ENCODE measurements at regions not wholly inside any gene's neighbourhood (a gene's known extent, or its start where the extent isn't known, plus 50 kb on each side); places are given as distances from the start of the nearest gene placed in this dataset.
"Not testable (repeated sequence)": the region's sequence is repeated elsewhere in the genome, so short reads cannot be mapped to it uniquely, and the experiment has no call there.

- H3K4me3 ChIP-seq (ENCODE audit: low read length in 2 of 2) = no peak overlapping the region
- no peaks in the 10 kb centered on the region for H3K9me3 ChIP-seq (ENCODE audit: control insufficient read depth in 2 of 2, insufficient read depth in 1 of 2, low read length in 1 of 2)
- peak in 2 of 9 donors; percentile 20 to 37 for DNase-seq (ENCODE audit: low read depth in 6 of 9, low spot score in 9 of 9)
- peaks cover 0 to 19% of the 10 kb centered on the region in 2 donors for H3K4me1 ChIP-seq (ENCODE audit: control insufficient read depth in 2 of 2, insufficient read depth in 2 of 2, low read length in 2 of 2)
- peak overlapping the region in 1 of 2 donors; percentile 15 for H3K27ac ChIP-seq (ENCODE audit: low read depth in 1 of 2, low read length in 1 of 2)
- WGBS = 96% methylated on average over 8 of the region's 8 CpGs
- H3K27me3 ChIP-seq (ENCODE audit: control insufficient read depth in 2 of 2, insufficient read depth in 1 of 2, low read length in 1 of 2) = no peaks in the 10 kb centered on the region
- H3K36me3 ChIP-seq (ENCODE audit: control insufficient read depth in 2 of 2, insufficient read depth in 2 of 2, low read length in 1 of 2) = no peaks in the 10 kb centered on the region
Measured at GRCh38 chr11:86174101-86175046, 70.2 kb upstream of the EED start.

GRCh38 chr11:86172894-86173293, 71.7 kb upstream of the EED start:
- no peaks in the 10 kb centered on the region for H3K27me3 ChIP-seq (ENCODE audit: control insufficient read depth in 2 of 2, insufficient read depth in 1 of 2, low read length in 1 of 2)
- H3K27ac ChIP-seq (ENCODE audit: low read depth in 1 of 2, low read length in 1 of 2) = no peak overlapping the region
- DNase-seq (ENCODE audit: low read depth in 6 of 9, low spot score in 9 of 9) = peak in 1 of 9 donors; percentile 33
- H3K36me3 ChIP-seq (ENCODE audit: control insufficient read depth in 2 of 2, insufficient read depth in 2 of 2, low read length in 1 of 2) = no peaks in the 10 kb centered on the region
- H3K4me1 ChIP-seq (ENCODE audit: control insufficient read depth in 2 of 2, insufficient read depth in 2 of 2, low read length in 2 of 2) = peaks cover 0 to 19% of the 10 kb centered on the region in 2 donors
- H3K4me3 ChIP-seq (ENCODE audit: low read length in 2 of 2) = no peak overlapping the region
- 74% methylated on average over 1 of the region's 1 CpG for WGBS
- H3K9me3 ChIP-seq (ENCODE audit: control insufficient read depth in 2 of 2, insufficient read depth in 1 of 2, low read length in 1 of 2) = no peaks in the 10 kb centered on the region

GRCh38 chr11:86171627-86172026, 72.9 kb upstream of the EED start:
- no peaks in the 10 kb centered on the region for H3K36me3 ChIP-seq (ENCODE audit: control insufficient read depth in 2 of 2, insufficient read depth in 2 of 2, low read length in 1 of 2)
- H3K27ac ChIP-seq (ENCODE audit: low read depth in 1 of 2, low read length in 1 of 2) = no peak overlapping the region
- DNase-seq (ENCODE audit: low read depth in 6 of 9, low spot score in 9 of 9) = no peak
- WGBS = 95% methylated on average over 4 of the region's 4 CpGs
- no peak overlapping the region for H3K4me3 ChIP-seq (ENCODE audit: low read length in 2 of 2)
- no peaks in the 10 kb centered on the region for H3K27me3 ChIP-seq (ENCODE audit: control insufficient read depth in 2 of 2, insufficient read depth in 1 of 2, low read length in 1 of 2)
- peaks cover 0 to 19% of the 10 kb centered on the region in 2 donors for H3K4me1 ChIP-seq (ENCODE audit: control insufficient read depth in 2 of 2, insufficient read depth in 2 of 2, low read length in 2 of 2)
- no peaks in the 10 kb centered on the region for H3K9me3 ChIP-seq (ENCODE audit: control insufficient read depth in 2 of 2, insufficient read depth in 1 of 2, low read length in 1 of 2)

GRCh38 chr11:86167499-86168164, 76.9 kb upstream of the EED start:
- Histone ChIP-seq H3K9me3 (ENCODE audit: control insufficient read depth in 2 of 2, insufficient read depth in 1 of 2, low read length in 1 of 2) (no peaks in the 10 kb centered on the region), H3K4me3 (ENCODE audit: low read length in 2 of 2) (no peak overlapping the region), H3K27me3 (ENCODE audit: control insufficient read depth in 2 of 2, insufficient read depth in 1 of 2, low read length in 1 of 2) (no peaks in the 10 kb centered on the region), H3K4me1 (ENCODE audit: control insufficient read depth in 2 of 2, insufficient read depth in 2 of 2, low read length in 2 of 2) (peaks cover 0 to 2% of the 10 kb centered on the region in 2 donors), H3K27ac (ENCODE audit: low read depth in 1 of 2, low read length in 1 of 2) (no peak overlapping the region), H3K36me3 (ENCODE audit: control insufficient read depth in 2 of 2, insufficient read depth in 2 of 2, low read length in 1 of 2) (no peaks in the 10 kb centered on the region)
- DNase-seq (ENCODE audit: low read depth in 6 of 9, low spot score in 9 of 9) = no peak
- 95% methylated on average over 4 of the region's 4 CpGs for WGBS

- DNase-seq (ENCODE audit: low read depth in 6 of 9, low spot score in 9 of 9); H3K4me3 ChIP-seq (ENCODE audit: low read length in 2 of 2); H3K4me1 ChIP-seq (ENCODE audit: control insufficient read depth in 2 of 2, insufficient read depth in 2 of 2, low read length in 2 of 2); H3K27ac ChIP-seq (ENCODE audit: low read depth in 1 of 2, low read length in 1 of 2); H3K27me3 ChIP-seq (ENCODE audit: control insufficient read depth in 2 of 2, insufficient read depth in 1 of 2, low read length in 1 of 2); H3K36me3 ChIP-seq (ENCODE audit: control insufficient read depth in 2 of 2, insufficient read depth in 2 of 2, low read length in 1 of 2); H3K9me3 ChIP-seq (ENCODE audit: control insufficient read depth in 2 of 2, insufficient read depth in 1 of 2, low read length in 1 of 2): not testable (repeated sequence)
- WGBS = 99% methylated on average over 1 of the region's 1 CpG
Measured at GRCh38 chr11:86166287-86166686, 78.3 kb upstream of the EED start.

GRCh38 chr11:86164106-86164505, 80.4 kb upstream of the EED start:
- Histone ChIP-seq H3K4me1 (ENCODE audit: control insufficient read depth in 2 of 2, insufficient read depth in 2 of 2, low read length in 2 of 2) (peaks cover 0 to 8% of the 10 kb centered on the region in 2 donors), H3K9me3 (ENCODE audit: control insufficient read depth in 2 of 2, insufficient read depth in 1 of 2, low read length in 1 of 2) (no peaks in the 10 kb centered on the region), H3K4me3 (ENCODE audit: low read length in 2 of 2) (no peak overlapping the region), H3K27ac (ENCODE audit: low read depth in 1 of 2, low read length in 1 of 2) (no peak overlapping the region), H3K36me3 (ENCODE audit: control insufficient read depth in 2 of 2, insufficient read depth in 2 of 2, low read length in 1 of 2) (no peaks in the 10 kb centered on the region), H3K27me3 (ENCODE audit: control insufficient read depth in 2 of 2, insufficient read depth in 1 of 2, low read length in 1 of 2) (no peaks in the 10 kb centered on the region)
- 96% methylated on average over 2 of the region's 2 CpGs for WGBS
- DNase-seq (ENCODE audit: low read depth in 6 of 9, low spot score in 9 of 9) = no peak

- WGBS = 87% methylated on average over 6 of the region's 6 CpGs
- H3K4me3 ChIP-seq (ENCODE audit: low read length in 2 of 2); H3K36me3 ChIP-seq (ENCODE audit: control insufficient read depth in 2 of 2, insufficient read depth in 2 of 2, low read length in 1 of 2); H3K27ac ChIP-seq (ENCODE audit: low read depth in 1 of 2, low read length in 1 of 2); H3K4me1 ChIP-seq (ENCODE audit: control insufficient read depth in 2 of 2, insufficient read depth in 2 of 2, low read length in 2 of 2); DNase-seq (ENCODE audit: low read depth in 6 of 9, low spot score in 9 of 9); H3K9me3 ChIP-seq (ENCODE audit: control insufficient read depth in 2 of 2, insufficient read depth in 1 of 2, low read length in 1 of 2); H3K27me3 ChIP-seq (ENCODE audit: control insufficient read depth in 2 of 2, insufficient read depth in 1 of 2, low read length in 1 of 2): not testable (repeated sequence)
Measured at GRCh38 chr11:86163221-86163876, 81.2 kb upstream of the EED start.

- no peak for DNase-seq (ENCODE audit: low read depth in 6 of 9, low spot score in 9 of 9)
Measured at GRCh38 chr11:86162239-86162638, 82.3 kb upstream of the EED start.

GRCh38 chr11:86161837-86162236, 82.7 kb upstream of the EED start:
- WGBS = 64% methylated on average over 2 of the region's 2 CpGs
- no peaks in the 10 kb centered on the region for H3K9me3 ChIP-seq (ENCODE audit: control insufficient read depth in 2 of 2, insufficient read depth in 1 of 2, low read length in 1 of 2)
- H3K36me3 ChIP-seq (ENCODE audit: control insufficient read depth in 2 of 2, insufficient read depth in 2 of 2, low read length in 1 of 2) = no peaks in the 10 kb centered on the region
- H3K4me3 ChIP-seq (ENCODE audit: low read length in 2 of 2) = no peak overlapping the region
- no peak overlapping the region for H3K27ac ChIP-seq (ENCODE audit: low read depth in 1 of 2, low read length in 1 of 2)
- no peaks in the 10 kb centered on the region for H3K27me3 ChIP-seq (ENCODE audit: control insufficient read depth in 2 of 2, insufficient read depth in 1 of 2, low read length in 1 of 2)
- peaks cover 0 to 8% of the 10 kb centered on the region in 2 donors for H3K4me1 ChIP-seq (ENCODE audit: control insufficient read depth in 2 of 2, insufficient read depth in 2 of 2, low read length in 2 of 2)
- no peak for DNase-seq (ENCODE audit: low read depth in 6 of 9, low spot score in 9 of 9)

More at GRCh38 chr11:86162239-86162638, 82.3 kb upstream of the EED start:
- no peaks in the 10 kb centered on the region for H3K36me3 ChIP-seq (ENCODE audit: control insufficient read depth in 2 of 2, insufficient read depth in 2 of 2, low read length in 1 of 2)
- no peak overlapping the region for H3K27ac ChIP-seq (ENCODE audit: low read depth in 1 of 2, low read length in 1 of 2)
- H3K9me3 ChIP-seq (ENCODE audit: control insufficient read depth in 2 of 2, insufficient read depth in 1 of 2, low read length in 1 of 2) = no peaks in the 10 kb centered on the region
- no peak overlapping the region for H3K4me3 ChIP-seq (ENCODE audit: low read length in 2 of 2)
- no peaks in the 10 kb centered on the region for H3K27me3 ChIP-seq (ENCODE audit: control insufficient read depth in 2 of 2, insufficient read depth in 1 of 2, low read length in 1 of 2)
- 88% methylated on average over 1 of the region's 1 CpG for WGBS
- H3K4me1 ChIP-seq (ENCODE audit: control insufficient read depth in 2 of 2, insufficient read depth in 2 of 2, low read length in 2 of 2) = peaks cover 0 to 8% of the 10 kb centered on the region in 2 donors
